ENCODE measurements at regions not wholly inside any gene's neighbourhood (a gene's known extent, or its start where the extent isn't known, plus 50 kb on each side); places are given as distances from the start of the nearest gene placed in this dataset.

GRCh38 chr11:83336993-83337392 is 50.8 kb upstream of the CCDC90B start:
- no peak for TF ChIP-seq CTCF (tag by site-specific recombination; IDR thresholded peaks at IDR 0.05)
- no peak for TF ChIP-seq ZSCAN23 (tag by site-specific recombination; IDR thresholded peaks at IDR 0.05)
- no peak for TF ChIP-seq YY1 (tag by site-specific recombination; IDR thresholded peaks at IDR 0.05)
- TF ChIP-seq ZNF311 (tag by site-specific recombination; IDR thresholded peaks at IDR 0.05; ENCODE audit: borderline replicate concordance) = no peak
- TF ChIP-seq ZNF362 (tag by site-specific recombination; IDR thresholded peaks at IDR 0.05) = no peak
- TF ChIP-seq ZNF10 (tag by site-specific recombination; IDR thresholded peaks at IDR 0.05) = no peak
- TF ChIP-seq ZNF843 (tag by site-specific recombination; IDR thresholded peaks at IDR 0.05) = no peak
